NT2/D1 (cell line): ENCODE measurements at regions not wholly inside any gene's neighbourhood (a gene's known extent, or its start where the extent isn't known, plus 50 kb on each side); places are given as distances from the start of the nearest gene placed in this dataset.

Source experiments
- YY1 ChIP-seq: IDR thresholded peaks from 2 replicates; pipeline ENCODE4 v1.6.1; 2011; ENCODE audit not compliant: insufficient read length, insufficient read depth
- ZNF274 ChIP-seq: IDR thresholded peaks from 2 replicates; pipeline ENCODE4 v1.6.1; 2011; ENCODE audit warnings: mild to moderate bottlenecking, low read depth, low read length

DNA sequence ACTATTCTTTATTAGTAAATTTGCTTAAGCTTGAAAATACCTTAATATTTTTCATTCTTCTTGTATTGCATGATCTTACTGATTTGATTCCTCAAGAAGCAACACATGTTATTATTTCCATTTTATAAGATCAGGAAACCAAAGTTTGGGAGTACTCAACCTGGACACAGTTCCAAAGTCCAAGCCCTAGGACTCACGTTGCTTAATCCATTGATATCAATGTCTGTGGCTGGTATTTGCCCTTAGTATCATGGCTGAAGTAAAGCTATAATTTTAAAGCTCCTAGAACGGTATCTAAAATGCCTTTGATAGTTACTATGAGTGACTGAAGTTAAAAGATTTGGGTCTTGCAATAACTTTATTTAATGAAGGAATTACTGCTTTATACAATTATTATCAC is 1045.3 kb downstream of the TUSC7 start:
- TF ChIP-seq ZNF274 (no peak), YY1 (no peak)
